ENCODE measurements at regions not wholly inside any gene's neighbourhood (a gene's known extent, or its start where the extent isn't known, plus 50 kb on each side); places are given as distances from the start of the nearest gene placed in this dataset.

GRCh38 chr10:111750165-111750849 lies 433.3 kb downstream of the GPAM start:
- no peak for DNase-seq
- H3K9me3 ChIP-seq (ENCODE audit: control insufficient read depth in 2 of 2, low read length in 2 of 2) = no peaks in the 10 kb centered on the region
- H3K4me3 Mint-ChIP-seq = no peak overlapping the region
- no peak overlapping the region for H3K27ac ChIP-seq (ENCODE audit: insufficient read depth, low read length, poor library complexity, severe bottlenecking)
- H3K27ac Mint-ChIP-seq = no peak overlapping the region
- no peaks in the 10 kb centered on the region for H3K27me3 Mint-ChIP-seq
- H3K4me1 Mint-ChIP-seq = no peaks in the 10 kb centered on the region
- no peak for ATAC-seq (ENCODE audit: low read depth in 2 of 2)
- peaks cover 0 to 7% (median 0%) of the 10 kb centered on the region in 7 donors for H3K9me3 Mint-ChIP-seq
- H3K36me3 Mint-ChIP-seq = no peaks in the 10 kb centered on the region
- H3K27me3 ChIP-seq (ENCODE audit: control insufficient read depth, insufficient read depth, low read length) = no peaks in the 10 kb centered on the region
- H3K36me3 ChIP-seq (ENCODE audit: control insufficient read depth, insufficient read depth, low read length) = no peaks in the 10 kb centered on the region
- H3K4me1 ChIP-seq (ENCODE audit: control insufficient read depth, insufficient read depth, low read length, poor library complexity, severe bottlenecking) = no peaks in the 10 kb centered on the region
- no peak overlapping the region for H3K4me3 ChIP-seq (ENCODE audit: low read depth, low read length)

DNA sequence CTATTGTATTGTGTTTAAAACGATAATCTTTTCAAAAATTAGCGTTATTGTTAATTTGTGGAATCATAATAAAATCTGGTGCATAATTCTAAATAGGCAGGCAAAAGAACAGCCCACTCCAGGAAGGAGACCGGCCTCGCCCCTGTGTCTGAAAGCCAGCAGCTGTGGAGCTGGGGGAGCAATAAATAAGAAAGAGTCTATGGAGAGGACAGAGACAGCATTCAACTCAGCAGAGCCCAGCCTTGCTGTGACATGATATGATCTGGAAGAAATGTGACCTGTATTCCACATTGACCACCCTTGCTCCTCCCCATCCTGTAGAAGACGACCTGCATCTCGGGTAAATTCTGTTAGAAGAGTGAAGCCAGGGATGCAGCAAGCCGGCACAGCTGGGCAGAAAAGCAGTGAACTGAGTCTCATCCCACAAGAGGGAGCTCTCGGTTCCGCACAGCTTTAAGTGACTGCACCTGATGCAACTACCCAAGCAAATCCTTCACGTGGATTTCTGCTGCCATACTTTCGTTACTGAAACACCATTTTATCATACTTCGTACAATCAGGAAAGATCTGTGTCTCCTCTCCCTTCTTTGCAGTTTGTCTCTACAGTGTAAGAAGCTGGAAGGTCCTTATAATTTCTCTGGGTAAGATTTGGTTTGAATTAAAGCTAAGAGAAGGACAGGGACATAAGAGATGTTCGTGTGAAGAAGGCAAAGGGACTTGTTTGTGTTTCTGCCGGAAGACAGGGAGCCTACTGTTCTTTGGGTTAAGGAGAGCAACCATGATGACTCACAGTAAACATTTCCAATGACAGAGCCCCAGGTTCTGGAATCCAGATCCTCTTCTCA lies 427.1 kb downstream of the GPAM start:
- no peaks in the 10 kb centered on the region for H3K9me3 ChIP-seq (ENCODE audit: control insufficient read depth in 2 of 2, low read length in 2 of 2)
- no peaks in the 10 kb centered on the region for H3K36me3 ChIP-seq (ENCODE audit: control insufficient read depth, insufficient read depth, low read length)
- no peak overlapping the region for H3K4me3 ChIP-seq (ENCODE audit: low read depth, low read length)
- Mint-ChIP-seq H3K9me3 (peaks cover 0 to 8% (median 0%) of the 10 kb centered on the region in 7 donors), H3K4me3 (no peak overlapping the region), H3K36me3 (no peaks in the 10 kb centered on the region), H3K27me3 (no peaks in the 10 kb centered on the region), H3K27ac (no peak overlapping the region), H3K4me1 (no peaks in the 10 kb centered on the region)
- H3K4me1 ChIP-seq (ENCODE audit: control insufficient read depth, insufficient read depth, low read length, poor library complexity, severe bottlenecking) = no peaks in the 10 kb centered on the region
- no peak for ATAC-seq (ENCODE audit: low read depth in 2 of 2)
- no peak overlapping the region for H3K27ac ChIP-seq (ENCODE audit: insufficient read depth, low read length, poor library complexity, severe bottlenecking)
- DNase-seq = peak in 1 of 3 donors; percentile 1
- H3K27me3 ChIP-seq (ENCODE audit: control insufficient read depth, insufficient read depth, low read length) = no peaks in the 10 kb centered on the region

DNA sequence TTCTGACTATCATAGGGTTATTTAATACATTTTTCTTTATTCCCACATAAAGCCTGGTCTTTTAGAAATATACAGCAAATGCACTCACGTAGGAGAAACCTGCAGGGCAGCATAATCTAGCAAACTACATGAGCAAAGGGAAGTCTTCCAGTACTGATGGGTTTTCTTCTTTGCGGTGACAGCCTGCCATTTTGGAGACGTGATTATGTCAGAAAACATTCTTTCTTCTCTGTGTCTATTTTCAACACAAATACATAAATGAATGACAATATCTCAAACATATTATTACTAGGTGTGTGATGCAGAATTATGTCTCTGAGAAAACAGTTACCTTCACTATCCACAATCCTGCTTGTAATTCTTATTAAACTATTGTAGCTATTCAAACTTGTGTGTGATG lies 425.0 kb downstream of the GPAM start:
- Histone ChIP-seq H3K36me3 (ENCODE audit: control insufficient read depth, insufficient read depth, low read length) (no peaks in the 10 kb centered on the region), H3K27ac (ENCODE audit: insufficient read depth, low read length, poor library complexity, severe bottlenecking) (no peak overlapping the region), H3K27me3 (ENCODE audit: control insufficient read depth, insufficient read depth, low read length) (no peaks in the 10 kb centered on the region), H3K4me1 (ENCODE audit: control insufficient read depth, insufficient read depth, low read length, poor library complexity, severe bottlenecking) (no peaks in the 10 kb centered on the region), H3K9me3 (ENCODE audit: control insufficient read depth in 2 of 2, low read length in 2 of 2) (no peaks in the 10 kb centered on the region), H3K4me3 (ENCODE audit: low read depth, low read length) (no peak overlapping the region)
- H3K9me3 Mint-ChIP-seq = peaks cover 0 to 8% (median 0%) of the 10 kb centered on the region in 7 donors
- DNase-seq = no peak
- no peaks in the 10 kb centered on the region for H3K36me3 Mint-ChIP-seq
- H3K27ac Mint-ChIP-seq = no peak overlapping the region
- H3K4me3 Mint-ChIP-seq = no peak overlapping the region
- ATAC-seq (ENCODE audit: low read depth in 2 of 2) = no peak
- no peaks in the 10 kb centered on the region for H3K27me3 Mint-ChIP-seq
- no peaks in the 10 kb centered on the region for H3K4me1 Mint-ChIP-seq

- Histone ChIP-seq H3K4me1 (ENCODE audit: control insufficient read depth, insufficient read depth, low read length, poor library complexity, severe bottlenecking) (no peaks in the 10 kb centered on the region), H3K4me3 (ENCODE audit: low read depth, low read length) (no peak overlapping the region), H3K9me3 (ENCODE audit: control insufficient read depth in 2 of 2, low read length in 2 of 2) (no peaks in the 10 kb centered on the region), H3K36me3 (ENCODE audit: control insufficient read depth, insufficient read depth, low read length) (no peaks in the 10 kb centered on the region), H3K27me3 (ENCODE audit: control insufficient read depth, insufficient read depth, low read length) (no peaks in the 10 kb centered on the region), H3K27ac (ENCODE audit: insufficient read depth, low read length, poor library complexity, severe bottlenecking) (no peak overlapping the region)
- no peaks in the 10 kb centered on the region for H3K36me3 Mint-ChIP-seq
- no peaks in the 10 kb centered on the region for H3K27me3 Mint-ChIP-seq
- no peak for DNase-seq
- H3K4me3 Mint-ChIP-seq = no peak overlapping the region
- H3K27ac Mint-ChIP-seq = no peak overlapping the region
- ATAC-seq (ENCODE audit: low read depth in 2 of 2) = no peak
- H3K9me3 Mint-ChIP-seq = peaks cover 0 to 5% (median 0%) of the 10 kb centered on the region in 7 donors
- H3K4me1 Mint-ChIP-seq = no peaks in the 10 kb centered on the region
Measured at GRCh38 chr10:111762114-111762513, 421.5 kb downstream of the GPAM start.

DNA sequence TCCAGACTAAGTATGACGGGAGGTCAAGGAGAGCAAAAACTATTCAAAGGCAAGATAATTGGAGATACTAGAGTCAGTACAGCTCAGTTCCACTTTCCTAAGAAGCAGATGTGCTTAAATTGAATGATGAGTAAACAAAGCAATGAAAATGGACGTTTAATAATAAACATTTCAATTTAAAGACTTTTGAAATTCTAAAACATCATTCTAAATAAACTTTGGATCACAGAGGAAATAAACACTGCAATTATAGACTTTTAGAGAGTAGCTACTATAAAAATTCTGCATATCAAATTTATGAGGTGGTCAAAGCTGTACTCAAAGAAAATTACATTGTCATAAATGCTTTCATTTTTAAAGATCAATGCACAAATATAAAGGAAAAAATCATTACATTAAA lies 418.3 kb downstream of the GPAM start:
- H3K9me3 ChIP-seq (ENCODE audit: control insufficient read depth in 2 of 2, low read length in 2 of 2) = no peaks in the 10 kb centered on the region
- no peak for DNase-seq
- ATAC-seq (ENCODE audit: low read depth in 2 of 2) = no peak
- H3K36me3 ChIP-seq (ENCODE audit: control insufficient read depth, insufficient read depth, low read length) = no peaks in the 10 kb centered on the region
- no peak overlapping the region for H3K4me3 Mint-ChIP-seq
- no peaks in the 10 kb centered on the region for H3K27me3 Mint-ChIP-seq
- H3K36me3 Mint-ChIP-seq = no peaks in the 10 kb centered on the region
- no peak overlapping the region for H3K4me3 ChIP-seq (ENCODE audit: low read depth, low read length)
- H3K4me1 Mint-ChIP-seq = no peaks in the 10 kb centered on the region
- no peak overlapping the region for H3K27ac Mint-ChIP-seq
- H3K4me1 ChIP-seq (ENCODE audit: control insufficient read depth, insufficient read depth, low read length, poor library complexity, severe bottlenecking) = no peaks in the 10 kb centered on the region
- no peaks in the 10 kb centered on the region for H3K27me3 ChIP-seq (ENCODE audit: control insufficient read depth, insufficient read depth, low read length)
- no peak overlapping the region for H3K27ac ChIP-seq (ENCODE audit: insufficient read depth, low read length, poor library complexity, severe bottlenecking)
- H3K9me3 Mint-ChIP-seq = peaks cover 0 to 2% (median 0%) of the 10 kb centered on the region in 7 donors

GRCh38 chr10:111766464-111766863 lies 417.1 kb downstream of the GPAM start:
- Histone ChIP-seq H3K4me3 (ENCODE audit: low read depth, low read length) (no peak overlapping the region), H3K27me3 (ENCODE audit: control insufficient read depth, insufficient read depth, low read length) (no peaks in the 10 kb centered on the region), H3K36me3 (ENCODE audit: control insufficient read depth, insufficient read depth, low read length) (no peaks in the 10 kb centered on the region), H3K9me3 (ENCODE audit: control insufficient read depth in 2 of 2, low read length in 2 of 2) (no peaks in the 10 kb centered on the region), H3K27ac (ENCODE audit: insufficient read depth, low read length, poor library complexity, severe bottlenecking) (no peak overlapping the region), H3K4me1 (ENCODE audit: control insufficient read depth, insufficient read depth, low read length, poor library complexity, severe bottlenecking) (no peaks in the 10 kb centered on the region)
- ATAC-seq (ENCODE audit: low read depth in 2 of 2) = no peak
- no peaks in the 10 kb centered on the region for H3K27me3 Mint-ChIP-seq
- H3K4me1 Mint-ChIP-seq = no peaks in the 10 kb centered on the region
- no peaks in the 10 kb centered on the region for H3K36me3 Mint-ChIP-seq
- DNase-seq = no peak
- H3K4me3 Mint-ChIP-seq = no peak overlapping the region
- peaks cover 0 to 2% (median 0%) of the 10 kb centered on the region in 7 donors for H3K9me3 Mint-ChIP-seq
- no peak overlapping the region for H3K27ac Mint-ChIP-seq

- H3K9me3 Mint-ChIP-seq = peaks cover 0 to 2% (median 0%) of the 10 kb centered on the region in 7 donors
- H3K27ac ChIP-seq (ENCODE audit: insufficient read depth, low read length, poor library complexity, severe bottlenecking) = no peak overlapping the region
- H3K4me3 ChIP-seq (ENCODE audit: low read depth, low read length) = no peak overlapping the region
- no peaks in the 10 kb centered on the region for H3K4me1 Mint-ChIP-seq
- H3K27ac Mint-ChIP-seq = peak overlapping the region in 1 of 3 donors; percentile 21
- H3K27me3 ChIP-seq (ENCODE audit: control insufficient read depth, insufficient read depth, low read length) = no peaks in the 10 kb centered on the region
- no peak for ATAC-seq (ENCODE audit: low read depth in 2 of 2)
- H3K36me3 Mint-ChIP-seq = no peaks in the 10 kb centered on the region
- DNase-seq = no peak
- H3K36me3 ChIP-seq (ENCODE audit: control insufficient read depth, insufficient read depth, low read length) = no peaks in the 10 kb centered on the region
- H3K9me3 ChIP-seq (ENCODE audit: control insufficient read depth in 2 of 2, low read length in 2 of 2) = no peaks in the 10 kb centered on the region
- H3K27me3 Mint-ChIP-seq = no peaks in the 10 kb centered on the region
- H3K4me3 Mint-ChIP-seq = no peak overlapping the region
- H3K4me1 ChIP-seq (ENCODE audit: control insufficient read depth, insufficient read depth, low read length, poor library complexity, severe bottlenecking) = no peaks in the 10 kb centered on the region
Measured at GRCh38 chr10:111767661-111768060, 415.9 kb downstream of the GPAM start.
